ENCODE measurements at regions not wholly inside any gene's neighbourhood (a gene's known extent, or its start where the extent isn't known, plus 50 kb on each side); places are given as distances from the start of the nearest gene placed in this dataset.

- no peaks in the 10 kb centered on the region for H3K9me3 ChIP-seq
- no peaks in the 10 kb centered on the region for H3K36me3 ChIP-seq (ENCODE audit: low read depth, missing control alignments)
- H3K27ac ChIP-seq: no peak overlapping the region
- H3K27me3 ChIP-seq: no peaks in the 10 kb centered on the region
- TF ChIP-seq POLR2A (IDR thresholded peaks at IDR 0.05) (no peak), CTCF (IDR thresholded peaks at IDR 0.05) (no peak)
- H3K4me3 ChIP-seq: no peak overlapping the region
- 55 to 57% methylated on average over 2 of the region's 2 CpGs for WGBS, 2 donors
- intact Hi-C loops (cut with DNase I; ENCODE audit: low total_unique reads): no loop called here
- no peak for DNase-seq
- no peaks in the 10 kb centered on the region for H3K4me1 ChIP-seq
Measured at GRCh38 chr2:150631236-150631821, 143.9 kb upstream of the RND3 start.

- H3K27me3 ChIP-seq: no peaks in the 10 kb centered on the region
- 75 to 89% methylated on average over 3 of the region's 3 CpGs for WGBS, 2 donors
- no peaks in the 10 kb centered on the region for H3K9me3 ChIP-seq
- intact Hi-C loops (cut with DNase I; ENCODE audit: low total_unique reads): no loop called here
- TF ChIP-seq CTCF (IDR thresholded peaks at IDR 0.05): no peak
- no peak for TF ChIP-seq POLR2A (IDR thresholded peaks at IDR 0.05)
- H3K36me3 ChIP-seq (ENCODE audit: low read depth, missing control alignments): no peaks in the 10 kb centered on the region
- H3K4me3 ChIP-seq: no peak overlapping the region
- H3K27ac ChIP-seq: no peak overlapping the region
- no peak for DNase-seq
- no peaks in the 10 kb centered on the region for H3K4me1 ChIP-seq
Measured at GRCh38 chr2:150630587-150631235, 143.2 kb upstream of the RND3 start.

GRCh38 chr2:150627526-150627925 lies 140.1 kb upstream of the RND3 start:
- Histone ChIP-seq H3K4me1 (no peaks in the 10 kb centered on the region), H3K27ac (no peak overlapping the region), H3K36me3 (ENCODE audit: low read depth, missing control alignments) (no peaks in the 10 kb centered on the region), H3K4me3 (no peak overlapping the region), H3K27me3 (no peaks in the 10 kb centered on the region), H3K9me3 (no peaks in the 10 kb centered on the region)
- DNase-seq: no peak
- no peak for TF ChIP-seq POLR2A (IDR thresholded peaks at IDR 0.05)
- TF ChIP-seq CTCF (IDR thresholded peaks at IDR 0.05): no peak
- intact Hi-C loops (cut with DNase I; ENCODE audit: low total_unique reads): no loop called here

DNA sequence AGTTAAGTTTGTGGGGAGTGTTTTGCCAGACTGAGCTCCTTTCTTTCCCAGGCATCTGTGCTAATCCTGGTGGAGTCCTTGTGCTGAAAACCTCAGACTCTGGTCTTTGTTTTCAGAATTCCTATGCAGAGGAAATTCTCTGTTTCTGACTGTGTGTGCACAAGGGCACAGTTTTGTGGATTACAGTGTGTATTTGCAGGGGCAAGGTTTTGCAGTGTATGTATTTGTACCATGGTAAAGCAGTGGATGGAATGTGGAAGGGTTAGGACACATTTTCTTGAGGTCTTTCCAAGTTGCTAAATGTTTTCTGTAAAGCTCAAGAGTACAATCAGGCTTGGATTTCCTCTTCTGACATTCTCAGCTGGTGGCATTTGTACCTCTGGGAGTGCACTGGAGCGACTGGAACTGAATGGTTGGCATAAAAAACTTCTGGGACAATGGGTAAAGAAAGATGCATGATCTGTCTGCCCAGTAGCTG lies 139.5 kb upstream of the RND3 start:
- intact Hi-C loops (cut with DNase I; ENCODE audit: low total_unique reads): no loop called here
- DNase-seq: no peak

More for the DNA sequence above, 139.5 kb upstream of the RND3 start:
- no peaks in the 10 kb centered on the region for H3K4me1 ChIP-seq
- H3K27me3 ChIP-seq: no peaks in the 10 kb centered on the region
- H3K36me3 ChIP-seq (ENCODE audit: low read depth, missing control alignments): no peaks in the 10 kb centered on the region
- 60 to 79% methylated on average over 1 of the region's 1 CpG for whole genome bisulfite sequencing, 2 donors
- TF ChIP-seq POLR2A (IDR thresholded peaks at IDR 0.05): no peak
- TF ChIP-seq CTCF (IDR thresholded peaks at IDR 0.05): no peak
- H3K27ac ChIP-seq: no peak overlapping the region
- H3K4me3 ChIP-seq: no peak overlapping the region
- H3K9me3 ChIP-seq: no peaks in the 10 kb centered on the region

All from testis (tissue), 2 donors.